Ovary (tissue), 7 donors: ENCODE measurements at regions not wholly inside any gene's neighbourhood (a gene's known extent, or its start where the extent isn't known, plus 50 kb on each side); places are given as distances from the start of the nearest gene placed in this dataset.

Experiments
- DNase-seq, 5 donors: peaks; one replicate each; pipeline ENCODE4 v3.0.0-alpha.2; 2019 to 2020
- H3K27ac ChIP-seq, 2 donors: fragments of 200-600 bp; one replicate each; pipeline versions ENCODE4 v1.5.1 to v1.8.0; 2019 to 2022
- H3K27me3 ChIP-seq: fragments of 200-600 bp; one replicate; pipeline ENCODE4 v1.8.0; 2022
- H3K36me3 ChIP-seq: fragments of 200-600 bp; sonication (generic); one replicate; pipeline ENCODE4 v1.5.1; 2019
- H3K4me1 ChIP-seq: one replicate; pipeline ENCODE4 v1.8.1; 2013; ENCODE audit warnings: mild to moderate bottlenecking, moderate library complexity; ENCODE audit not compliant: insufficient read depth
- H3K4me3 ChIP-seq: fragments of 200-600 bp; sonication (generic); one replicate; pipeline ENCODE4 v1.5.1; 2017
- H3K9me3 ChIP-seq, 2 donors: fragments of 200-600 bp in 1 of 2; sonication (generic) in 1 of 2; one replicate each; pipeline versions ENCODE4 v1.5.1 to v1.8.1; 2013 to 2019; ENCODE audit warnings: mild to moderate bottlenecking in 1 of 2, moderate library complexity in 1 of 2
- CTCF ChIP-seq, 3 donors: fragments of 450-650 bp in 2 of 3; fragments of 200-600 bp in 1 of 3; IDR thresholded peaks; one replicate each; pipeline versions ENCODE4 v1.5.1 to v1.8.0; 2016 to 2022; ENCODE audit warnings: antibody characterized with exemption in 3 of 3, mild to moderate bottlenecking in 1 of 3
- EP300 ChIP-seq: sonication (generic); formaldehyde crosslinking; IDR thresholded peaks from one replicate; pipeline ENCODE4 v1.6.1; 2017; ENCODE audit warnings: antibody characterized with exemption
- POLR2A ChIP-seq: fragments of 450-650 bp; IDR thresholded peaks from one replicate; pipeline ENCODE4 v1.6.1; 2017; ENCODE audit warnings: antibody characterized with exemption, mild to moderate bottlenecking, moderate library complexity
- WGBS, 3 donors: extraction: QIAGEN DNeasy Blood & Tissue Kit in 1 of 3; methylation state at CpG; one replicate each; pipeline versions ENCODE4 v1.1.5 to v1.1.7; 2013 to 2017; 5-methylcytosine and 5-hydroxymethylcytosine counted together
- intact Hi-C, 4 donors: fragments of 100-400 bp; cut with DNase I; formaldehyde crosslinking; loops; one replicate each; pipeline versions ENCODE4 v1.11.0 to v1.15.1; 2022 to 2023
- donor health status: DM: no; HTN: no; CAD: no; lungs with moderate emphysema.
- donor health status: DM: no; HTN: no; CAD: no.
- donor health status: Bipolar disorder and iron deficiency.
- donor health status: DM: no; HTN: no; CAD: no.
- donor health status: DM: yes; HTN: yes; CAD: no.

- TF ChIP-seq EP300 (no peak), POLR2A (no peak), CTCF (IDR thresholded peaks at IDR 0.05) (no peak)
- Histone ChIP-seq H3K4me3 (no peak overlapping the region), H3K27me3 (no peaks in the 10 kb centered on the region), H3K27ac (no peak overlapping the region), H3K36me3 (no peaks in the 10 kb centered on the region), H3K4me1 (no peaks in the 10 kb centered on the region), H3K9me3 (no peaks in the 10 kb centered on the region)
- 70 to 75% (median 72%) methylated on average over 17 to 19 of the region's 19 CpGs for WGBS, 3 donors
- intact Hi-C loops, result no loop called here
- peak in 2 of 5 donors; percentile 8 to 9 for DNase-seq
Measured at GRCh38 chr2:239462671-239463506, 62.1 kb upstream of the HDAC4 start.

GRCh38 chr2:239462191-239462515, 61.3 kb upstream of the HDAC4 start:
- WGBS, 3 donors, result 91 to 97% (median 92%) methylated on average over 7 of the region's 7 CpGs
- H3K9me3 ChIP-seq, result no peaks in the 10 kb centered on the region
- no peaks in the 10 kb centered on the region for H3K36me3 ChIP-seq
- no peak for TF ChIP-seq EP300
- no peak for TF ChIP-seq CTCF (IDR thresholded peaks at IDR 0.05)
- TF ChIP-seq POLR2A, result no peak
- no peaks in the 10 kb centered on the region for H3K4me1 ChIP-seq
- peak in 2 of 5 donors; percentile 3 to 9 for DNase-seq
- H3K4me3 ChIP-seq, result no peak overlapping the region
- no peak overlapping the region for H3K27ac ChIP-seq
- intact Hi-C loops, result no loop called here
- no peaks in the 10 kb centered on the region for H3K27me3 ChIP-seq

- H3K4me1 ChIP-seq, result no peaks in the 10 kb centered on the region
- no peaks in the 10 kb centered on the region for H3K27me3 ChIP-seq
- intact Hi-C loops, result no loop called here
- WGBS, 3 donors, result 77 to 81% (median 79%) methylated on average over 19 of the region's 19 CpGs
- no peaks in the 10 kb centered on the region for H3K36me3 ChIP-seq
- no peaks in the 10 kb centered on the region for H3K9me3 ChIP-seq
- H3K27ac ChIP-seq, result no peak overlapping the region
- peak in 2 of 5 donors; percentile 3 to 12 for DNase-seq
- H3K4me3 ChIP-seq, result no peak overlapping the region
- TF ChIP-seq CTCF (IDR thresholded peaks at IDR 0.05) (no peak), POLR2A (no peak), EP300 (no peak)
Measured at GRCh38 chr2:239461291-239462190, 60.7 kb upstream of the HDAC4 start.

GRCh38 chr2:239460780-239461179, 60.0 kb upstream of the HDAC4 start:
- peak in 1 of 5 donors; percentile 4 for DNase-seq
- TF ChIP-seq POLR2A (no peak), CTCF (IDR thresholded peaks at IDR 0.05) (no peak), EP300 (no peak)
- H3K9me3 ChIP-seq, result no peaks in the 10 kb centered on the region
- WGBS, 3 donors, result 26 to 47% (median 28%) methylated on average over 5 of the region's 5 CpGs
- no peaks in the 10 kb centered on the region for H3K27me3 ChIP-seq
- H3K4me3 ChIP-seq, result no peak overlapping the region
- no peaks in the 10 kb centered on the region for H3K4me1 ChIP-seq
- no peaks in the 10 kb centered on the region for H3K36me3 ChIP-seq
- no peak overlapping the region for H3K27ac ChIP-seq
- intact Hi-C loops, result no loop called here
